GM21717 (cell line): ENCODE measurements at regions not wholly inside any gene's neighbourhood (a gene's known extent, or its start where the extent isn't known, plus 50 kb on each side); places are given as distances from the start of the nearest gene placed in this dataset.

ENCODE experiments used
- ATAC-seq: cut with Tn5 transposase; IDR thresholded peaks from one replicate; pipeline ENCODE4 v1.9.1; 2021; ENCODE audit warnings: mild to moderate bottlenecking, moderate library complexity; ENCODE audit not compliant: unreplicated experiment

- no peak for ATAC-seq
These were observed 160.2 kb upstream of the FGGY start for GRCh38 chr1:59136541-59137275.

GRCh38 chr1:59137276-59137615, 159.6 kb upstream of the FGGY start:
- ATAC-seq: no peak

GRCh38 chr1:59137968-59138367, 158.9 kb upstream of the FGGY start:
- ATAC-seq: no peak

- no peak for ATAC-seq
These were observed 158.5 kb upstream of the FGGY start for GRCh38 chr1:59138402-59138801.

GRCh38 chr1:59139396-59139795, 157.5 kb upstream of the FGGY start:
- no peak for ATAC-seq

- ATAC-seq: no peak
These were observed 155.5 kb upstream of the FGGY start for GRCh38 chr1:59141267-59141863.

GRCh38 chr1:59142311-59143132, 154.4 kb upstream of the FGGY start:
- no peak for ATAC-seq

GRCh38 chr1:59143133-59143487, 153.8 kb upstream of the FGGY start:
- ATAC-seq: no peak

- ATAC-seq: no peak
These were observed 153.1 kb upstream of the FGGY start for GRCh38 chr1:59143811-59144210.

GRCh38 chr1:59144959-59145358, 151.9 kb upstream of the FGGY start:
- ATAC-seq: no peak

GRCh38 chr1:59146056-59146455, 150.8 kb upstream of the FGGY start:
- no peak for ATAC-seq

- peak; percentile 51 for ATAC-seq
These were observed 150.1 kb upstream of the FGGY start for GRCh38 chr1:59146651-59147358.

- ATAC-seq: no peak
These were observed 147.5 kb upstream of the FGGY start for GRCh38 chr1:59149435-59149834.

GRCh38 chr1:59150577-59151386, 146.1 kb upstream of the FGGY start:
- ATAC-seq: peak; percentile 74

- no peak for ATAC-seq
These were observed 145.5 kb upstream of the FGGY start for GRCh38 chr1:59151387-59151761.

- ATAC-seq: no peak
These were observed 145.0 kb upstream of the FGGY start for GRCh38 chr1:59151860-59152259.

- ATAC-seq: no peak
These were observed 144.4 kb upstream of the FGGY start for GRCh38 chr1:59152511-59152910.

GRCh38 chr1:59154401-59154800, 142.5 kb upstream of the FGGY start:
- no peak for ATAC-seq

GRCh38 chr1:59155351-59155750, 141.5 kb upstream of the FGGY start:
- no peak for ATAC-seq

GRCh38 chr1:59156051-59156450, 140.8 kb upstream of the FGGY start:
- no peak for ATAC-seq
